ENCODE measurements at regions not wholly inside any gene's neighbourhood (a gene's known extent, or its start where the extent isn't known, plus 50 kb on each side); places are given as distances from the start of the nearest gene placed in this dataset.
"Not testable (repeated sequence)": the region's sequence is repeated elsewhere in the genome, so short reads cannot be mapped to it uniquely, and the experiment has no call there.

GRCh38 chr1:143424491-143425032, 547.2 kb downstream of the FAM72C start:
- DNase-seq (ENCODE audit: extremely low read depth, low read depth) = not testable (repeated sequence)
- 0 out of 2 replicates have a peak overlapping the region, but pooled peaks have one; percentile 7 for H3K4me3 ChIP-seq (replicated peaks; ENCODE audit: low read depth, low read length)

DNA sequence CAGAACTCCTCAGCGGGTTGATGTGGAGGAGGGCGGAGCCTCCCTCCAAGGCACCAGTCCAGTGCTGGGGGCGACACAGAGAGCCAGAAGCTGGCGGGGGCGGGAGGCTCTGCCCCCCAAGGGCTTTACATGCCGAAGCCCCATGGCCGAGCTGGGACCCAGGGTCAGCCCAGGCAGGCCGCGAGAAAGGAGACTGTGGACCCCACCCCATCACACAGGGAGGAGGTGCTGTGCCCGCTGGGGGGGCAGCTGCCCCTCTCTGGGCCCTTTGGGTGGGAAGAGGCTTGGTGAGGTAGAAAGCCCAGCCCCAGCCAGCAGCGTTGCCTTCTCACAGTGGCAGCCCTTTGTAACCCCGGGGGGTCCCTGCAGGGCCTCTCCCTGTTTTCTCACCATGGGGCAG, 548.0 kb downstream of the FAM72C start:
- H3K4me3 ChIP-seq (replicated peaks; ENCODE audit: low read depth, low read length) = 0 out of 2 replicates have a peak overlapping the region, but pooled peaks have one; percentile 19
- not testable (repeated sequence) for DNase-seq (ENCODE audit: extremely low read depth, low read depth)

DNA sequence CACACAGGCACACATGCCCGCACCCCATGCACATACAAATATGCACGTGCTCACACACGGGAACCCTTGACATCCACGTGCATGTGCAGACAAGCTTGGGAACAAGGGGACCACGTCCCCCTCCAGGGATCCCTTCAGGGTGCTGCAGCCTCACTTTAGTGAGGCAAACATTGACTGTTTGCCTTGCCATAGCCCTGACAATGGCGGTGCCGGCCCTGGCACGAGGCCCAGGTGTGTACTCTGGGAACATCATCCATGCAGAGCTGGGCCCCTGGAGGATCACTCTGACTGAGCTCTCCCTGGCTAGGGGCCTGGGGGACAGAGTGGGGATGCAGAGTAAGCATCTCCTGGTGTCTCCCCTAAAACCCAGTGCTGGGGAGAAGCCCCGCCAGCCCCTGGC, 550.5 kb downstream of the FAM72C start:
- H3K4me3 ChIP-seq (replicated peaks; ENCODE audit: low read depth, low read length); DNase-seq (ENCODE audit: extremely low read depth, low read depth): not testable (repeated sequence)

Data from HFF-Myc (cell line).